ENCODE measurements at regions not wholly inside any gene's neighbourhood (a gene's known extent, or its start where the extent isn't known, plus 50 kb on each side); places are given as distances from the start of the nearest gene placed in this dataset.

DNA sequence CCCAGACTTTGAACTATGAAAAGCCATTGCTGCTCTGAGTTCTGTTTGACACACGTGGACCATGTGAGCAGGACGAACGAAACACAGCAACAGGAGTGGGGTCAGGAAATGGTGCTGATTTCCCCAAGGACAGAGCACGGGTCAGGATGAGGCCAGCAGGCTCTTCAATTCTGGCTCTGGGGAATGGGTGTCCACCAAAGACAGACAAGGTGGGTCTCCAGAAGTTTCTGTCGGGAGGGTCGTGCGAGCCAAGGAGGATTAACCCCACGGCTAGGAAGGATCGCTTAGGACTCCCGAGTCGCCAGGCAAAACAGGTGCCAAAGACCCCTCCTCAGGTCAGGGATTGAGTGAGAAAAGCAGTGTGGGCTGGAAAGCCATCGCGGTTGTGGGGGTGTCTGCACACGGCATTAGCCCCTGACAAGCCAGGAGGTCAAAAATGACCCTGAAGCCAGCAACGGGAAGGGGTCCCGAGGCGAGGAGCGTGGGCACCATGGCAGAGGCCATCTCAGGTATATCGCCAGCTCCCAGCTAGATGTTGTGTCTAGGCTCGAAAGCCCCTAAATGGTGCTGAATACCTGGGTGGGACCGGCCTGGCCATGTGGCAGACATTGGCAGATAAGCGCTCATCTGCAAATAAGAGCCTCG, 213.9 kb upstream of the SALL3 start:
- TF ChIP-seq EZH2 (IDR thresholded peaks at IDR 0.05; ENCODE audit: insufficient read depth, poor library complexity, severe bottlenecking): no peak
- no peak for TF ChIP-seq EZH2phosphoT487 (IDR thresholded peaks at IDR 0.05; ENCODE audit: insufficient read depth, low read depth)
